Iris pigment epithelial cell (primary cell): ENCODE measurements at regions not wholly inside any gene's neighbourhood (a gene's known extent, or its start where the extent isn't known, plus 50 kb on each side); places are given as distances from the start of the nearest gene placed in this dataset.
"Not testable (repeated sequence)": the region's sequence is repeated elsewhere in the genome, so short reads cannot be mapped to it uniquely, and the experiment has no call there.

Experiments used
- DNase-seq: peaks from one replicate; pipeline ENCODE4 v3.0.0-alpha.2; 2011; ENCODE audit warnings: low read depth

GRCh38 chr12:47346251-47347019 lies 266.7 kb upstream of the AMIGO2 start:
- no peak for DNase-seq

- DNase-seq = peak; percentile 46
Observed at GRCh38 chr12:47343684-47344567, 264.2 kb upstream of the AMIGO2 start.

- DNase-seq = no peak
Observed at GRCh38 chr12:47340411-47341015, 260.8 kb upstream of the AMIGO2 start.

GRCh38 chr12:47337581-47337980 lies 257.8 kb upstream of the AMIGO2 start:
- no peak for DNase-seq

- not testable (repeated sequence) for DNase-seq
Observed at GRCh38 chr12:47333271-47333858, 253.6 kb upstream of the AMIGO2 start.

- peak; percentile 45 for DNase-seq
Observed at GRCh38 chr12:47328831-47329545, 249.2 kb upstream of the AMIGO2 start.

- DNase-seq = no peak
Observed at GRCh38 chr12:47326190-47326589, 246.4 kb upstream of the AMIGO2 start.

GRCh38 chr12:47323802-47324201 lies 244.0 kb upstream of the AMIGO2 start:
- no peak for DNase-seq

GRCh38 chr12:47321436-47321835 lies 241.7 kb upstream of the AMIGO2 start:
- DNase-seq = no peak

- no peak for DNase-seq
Observed at GRCh38 chr12:47319746-47320145, 240.0 kb upstream of the AMIGO2 start.

- DNase-seq = no peak
Observed at GRCh38 chr12:47318963-47319362, 239.2 kb upstream of the AMIGO2 start.

- no peak for DNase-seq
Observed at GRCh38 chr12:47317175-47317915, 237.6 kb upstream of the AMIGO2 start.

GRCh38 chr12:47316609-47317049 lies 236.9 kb upstream of the AMIGO2 start:
- DNase-seq = no peak

GRCh38 chr12:47314996-47315395 lies 235.2 kb upstream of the AMIGO2 start:
- no peak for DNase-seq

GRCh38 chr12:47312808-47313426 lies 233.2 kb upstream of the AMIGO2 start:
- no peak for DNase-seq

- no peak for DNase-seq
Observed at GRCh38 chr12:47312147-47312546, 232.4 kb upstream of the AMIGO2 start.

- DNase-seq = no peak
Observed at GRCh38 chr12:47311568-47311967, 231.8 kb upstream of the AMIGO2 start.

GRCh38 chr12:47311010-47311409 lies 231.3 kb upstream of the AMIGO2 start:
- DNase-seq = no peak

- no peak for DNase-seq
Observed at GRCh38 chr12:47308672-47309071, 228.9 kb upstream of the AMIGO2 start.

GRCh38 chr12:47307680-47308399 lies 228.1 kb upstream of the AMIGO2 start:
- DNase-seq = peak; percentile 71
